ENCODE measurements at regions not wholly inside any gene's neighbourhood (a gene's known extent, or its start where the extent isn't known, plus 50 kb on each side); places are given as distances from the start of the nearest gene placed in this dataset.

GRCh38 chr12:128052777-128053176, 214.2 kb upstream of the TMEM132C start:
- TF ChIP-seq CTCF (IDR thresholded peaks at IDR 0.05) (no peak), CREM (CRISPR knock-in tag; IDR thresholded peaks at IDR 0.05) (no peak), ATF6 (CRISPR knock-in tag; IDR thresholded peaks at IDR 0.05) (no peak), MLX (CRISPR knock-in tag; IDR thresholded peaks at IDR 0.05) (no peak), ATF2 (CRISPR knock-in tag; IDR thresholded peaks at IDR 0.05; ENCODE audit: borderline replicate concordance, low read depth) (no peak), ELF4 (CRISPR knock-in tag; IDR thresholded peaks at IDR 0.05; ENCODE audit: low read depth) (no peak)
